Lower leg skin (tissue), 4 donors: ENCODE measurements at regions not wholly inside any gene's neighbourhood (a gene's known extent, or its start where the extent isn't known, plus 50 kb on each side); places are given as distances from the start of the nearest gene placed in this dataset.

Experiments
- DNase-seq, 2 donors: peaks; one replicate each; pipeline ENCODE4 v3.0.0-alpha.2; 2019; ENCODE audit warnings: low spot score in 2 of 2
- H3K4me3 ChIP-seq: fragments of 200-600 bp; sonication (generic); 2 replicates; pipeline ENCODE4 v1.5.1; 2017; ENCODE audit warnings: mild to moderate bottlenecking, low read depth; ENCODE audit not compliant: poor library complexity, severe bottlenecking
- CTCF ChIP-seq, 3 donors: fragments of 450-650 bp; IDR thresholded peaks; one replicate each; pipeline ENCODE4 v1.5.1; 2016; ENCODE audit warnings: antibody characterized with exemption in 3 of 3, mild to moderate bottlenecking in 3 of 3, moderate library complexity in 2 of 3
- POLR2A ChIP-seq, 2 donors: fragments of 450-650 bp; IDR thresholded peaks; one replicate each; pipeline ENCODE4 v1.6.1; 2016 to 2017; ENCODE audit warnings: antibody characterized with exemption in 2 of 2, mild to moderate bottlenecking in 1 of 2, moderate library complexity in 1 of 2
- WGBS, 2 donors: methylation state at CpG; one replicate each; pipeline ENCODE4 v1.1.5; 2018; 5-methylcytosine and 5-hydroxymethylcytosine counted together
- intact Hi-C: fragments of 100-400 bp; cut with DNase I; formaldehyde crosslinking; loops from one replicate; pipeline ENCODE4 v1.15.0; 2023; ENCODE audit warnings: low total_unique reads

GRCh38 chr20:48411919-48412522 is 415.8 kb downstream of the PREX1 start:
- intact Hi-C loops, result no loop called here
- H3K4me3 ChIP-seq, result no peak overlapping the region
- WGBS, 2 donors, result 60 to 63% methylated on average over 6 of the region's 6 CpGs
- no peak for DNase-seq
- TF ChIP-seq CTCF (IDR thresholded peaks at IDR 0.05), result no peak
- TF ChIP-seq POLR2A (IDR thresholded peaks at IDR 0.05), result no peak

- 46 to 65% methylated on average over 3 of the region's 3 CpGs for WGBS, 2 donors
- intact Hi-C loops, result no loop called here
- TF ChIP-seq POLR2A (IDR thresholded peaks at IDR 0.05), result no peak
- no peak overlapping the region for H3K4me3 ChIP-seq
- no peak for DNase-seq
Observed at GRCh38 chr20:48411245-48411644, 416.6 kb downstream of the PREX1 start.

GRCh38 chr20:48409055-48409615 is 418.7 kb downstream of the PREX1 start:
- DNase-seq, result no peak
- WGBS, 2 donors, result 81 to 85% methylated on average over 4 of the region's 4 CpGs
- intact Hi-C loops, result no loop called here
- H3K4me3 ChIP-seq, result no peak overlapping the region
- TF ChIP-seq CTCF (IDR thresholded peaks at IDR 0.05), result no peak
- TF ChIP-seq POLR2A (IDR thresholded peaks at IDR 0.05), result no peak

- no peak overlapping the region for H3K4me3 ChIP-seq
- WGBS, 2 donors, result 78 to 79% methylated on average over 6 of the region's 6 CpGs
- intact Hi-C loops, result no loop called here
- no peak for TF ChIP-seq POLR2A (IDR thresholded peaks at IDR 0.05)
- no peak for TF ChIP-seq CTCF (IDR thresholded peaks at IDR 0.05)
- no peak for DNase-seq
Observed at GRCh38 chr20:48407710-48408109, 420.1 kb downstream of the PREX1 start.

GRCh38 chr20:48406912-48407340 is 420.9 kb downstream of the PREX1 start:
- no peak for TF ChIP-seq CTCF (IDR thresholded peaks at IDR 0.05)
- no peak for TF ChIP-seq POLR2A (IDR thresholded peaks at IDR 0.05)
- intact Hi-C loops, result no loop called here
- 30 to 39% methylated on average over 5 of the region's 5 CpGs for WGBS, 2 donors
- no peak for DNase-seq
- H3K4me3 ChIP-seq, result no peak overlapping the region

- no peak for DNase-seq
- intact Hi-C loops, result no loop called here
- H3K4me3 ChIP-seq, result no peak overlapping the region
- WGBS, 2 donors, result 73 to 76% methylated on average over 4 of the region's 4 CpGs
- TF ChIP-seq CTCF (IDR thresholded peaks at IDR 0.05) (no peak), POLR2A (IDR thresholded peaks at IDR 0.05) (no peak)
Observed at GRCh38 chr20:48406498-48406897, 421.3 kb downstream of the PREX1 start.
